Posterior vena cava (tissue), 2 donors: ENCODE measurements at regions not wholly inside any gene's neighbourhood (a gene's known extent, or its start where the extent isn't known, plus 50 kb on each side); places are given as distances from the start of the nearest gene placed in this dataset.

ENCODE experiments used
- DNase-seq: peaks from one replicate; pipeline ENCODE4 v3.0.0-alpha.2; 2020; ENCODE audit warnings: low spot score
- intact Hi-C, 2 donors: fragments of 100-400 bp; cut with DNase I; formaldehyde crosslinking; loops; one replicate each; pipeline versions ENCODE4 v1.14.1 to v1.14.2; 2022 to 2023
- donor health status: DM: yes; HTN: yes; CAD: no.
- donor health status: DM: yes; HTN: yes; CAD: no.

DNA sequence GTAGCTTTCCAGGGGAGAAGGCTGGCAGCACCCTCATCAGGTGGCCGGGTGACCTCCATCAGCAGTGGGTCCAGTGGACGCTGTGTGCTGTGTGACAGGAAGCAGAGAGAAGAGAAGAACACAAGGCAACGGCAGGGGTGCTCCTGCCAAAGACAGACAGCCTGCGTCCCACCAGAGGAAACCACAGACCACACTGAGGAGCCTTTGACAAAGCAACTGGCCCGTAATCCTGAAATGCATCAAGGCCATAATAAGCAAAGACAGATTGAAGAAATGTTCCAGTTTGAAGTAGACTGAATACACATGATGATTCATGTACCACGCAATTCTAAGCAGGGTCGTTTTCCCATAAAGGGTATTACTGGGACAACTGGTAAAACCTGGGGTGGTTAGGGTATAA lies 172.4 kb downstream of the FBXO15 start:
- intact Hi-C loops = no loop called here
- no peak for DNase-seq

GRCh38 chr18:73973972-73974371 lies 173.7 kb downstream of the FBXO15 start:
- intact Hi-C loops = no loop called here
- no peak for DNase-seq

GRCh38 chr18:73966954-73967353 lies 180.7 kb downstream of the FBXO15 start:
- no peak for DNase-seq
- intact Hi-C loops = no loop called here

DNA sequence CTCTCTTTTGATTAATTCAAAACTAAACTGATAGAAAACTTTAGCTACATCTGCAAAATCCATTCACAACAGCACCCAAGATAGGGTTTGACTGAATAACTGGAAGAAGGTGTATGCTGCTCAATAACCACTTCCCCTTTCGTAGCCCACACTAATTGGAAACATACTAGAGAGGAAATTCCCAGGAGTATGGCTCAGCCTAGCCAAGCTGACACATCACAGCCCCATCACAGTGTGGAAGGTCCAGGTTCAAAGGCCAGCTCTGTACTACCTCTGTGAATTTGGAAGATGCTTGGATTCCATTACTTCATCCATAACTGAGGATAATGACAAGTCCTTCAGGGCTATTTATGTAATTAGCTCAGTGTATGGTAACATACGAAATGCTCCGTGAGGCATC lies 185.4 kb downstream of the FBXO15 start:
- no peak for DNase-seq
- intact Hi-C loops = no loop called here

- intact Hi-C loops = no loop called here
- no peak for DNase-seq
Measured at GRCh38 chr18:73961804-73962203, 185.8 kb downstream of the FBXO15 start.

DNA sequence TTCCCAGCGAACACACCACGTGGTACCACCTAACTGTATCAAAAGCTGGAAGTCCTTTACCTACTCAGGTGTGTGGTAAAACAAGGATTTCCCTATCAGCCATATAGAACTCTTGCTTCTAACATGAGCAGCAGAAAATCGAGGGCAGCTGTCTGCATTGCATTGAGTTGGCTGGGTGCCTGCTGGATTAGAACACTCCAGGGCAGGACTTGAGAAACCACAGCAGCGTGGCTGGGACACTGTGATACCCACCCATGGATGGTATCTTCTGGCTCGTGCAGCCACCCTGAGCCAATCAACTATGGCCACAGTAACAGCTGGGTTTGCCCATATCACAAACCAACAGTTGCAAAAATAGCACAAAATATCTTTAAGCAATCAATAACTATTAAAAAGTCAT lies 188.3 kb downstream of the FBXO15 start:
- intact Hi-C loops = no loop called here

DNA sequence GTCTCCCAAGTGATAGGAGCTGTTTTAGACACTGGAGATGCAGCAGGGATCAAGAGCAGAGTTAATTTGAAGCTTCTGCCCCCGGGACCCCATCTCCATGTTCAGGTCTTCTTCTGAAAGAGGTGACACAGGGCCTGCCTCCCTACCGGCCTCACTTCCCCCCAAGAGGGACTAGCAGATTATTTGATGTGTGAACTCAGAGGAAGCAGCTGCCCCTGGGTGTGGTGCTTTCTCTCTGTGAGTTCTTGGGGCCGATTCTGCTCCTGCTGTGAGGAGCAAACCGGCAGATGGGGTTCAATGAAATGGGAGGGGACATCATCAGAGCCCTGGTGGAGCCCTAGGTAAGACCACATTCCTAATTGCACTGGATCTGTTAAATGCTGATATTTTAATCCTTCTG lies 193.4 kb downstream of the FBXO15 start:
- intact Hi-C loops = no loop called here
- no peak for DNase-seq

More for the DNA sequence above, 188.3 kb downstream of the FBXO15 start:
- no peak for DNase-seq

- intact Hi-C loops = no loop called here
- no peak for DNase-seq
Measured at GRCh38 chr18:73952296-73952946, 195.2 kb downstream of the FBXO15 start.

- intact Hi-C loops = no loop called here
- no peak for DNase-seq
Measured at GRCh38 chr18:73950116-73950700, 197.4 kb downstream of the FBXO15 start.

DNA sequence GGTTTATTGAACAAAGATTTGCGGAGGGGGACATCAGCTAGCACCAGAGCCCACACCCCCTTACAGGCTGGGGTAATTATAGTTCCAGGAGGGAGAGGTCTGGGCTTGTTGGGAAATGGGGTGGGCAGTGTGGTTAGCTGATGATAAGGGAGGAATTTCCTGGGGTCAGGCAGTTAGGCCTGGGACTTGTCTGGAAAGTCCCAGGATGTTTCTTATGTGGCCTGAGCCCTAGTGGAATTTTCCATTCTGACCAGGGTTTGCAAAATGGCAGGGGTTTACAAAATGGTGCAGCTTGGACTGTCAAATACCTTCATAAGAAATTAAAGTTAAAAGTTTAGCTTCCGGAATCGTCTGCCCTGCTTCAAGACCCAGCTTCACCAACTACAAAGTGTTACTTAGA lies 199.1 kb downstream of the FBXO15 start:
- no peak for DNase-seq
- intact Hi-C loops = no loop called here

GRCh38 chr18:73948084-73948483 lies 199.6 kb downstream of the FBXO15 start:
- no peak for DNase-seq
- intact Hi-C loops = no loop called here

DNA sequence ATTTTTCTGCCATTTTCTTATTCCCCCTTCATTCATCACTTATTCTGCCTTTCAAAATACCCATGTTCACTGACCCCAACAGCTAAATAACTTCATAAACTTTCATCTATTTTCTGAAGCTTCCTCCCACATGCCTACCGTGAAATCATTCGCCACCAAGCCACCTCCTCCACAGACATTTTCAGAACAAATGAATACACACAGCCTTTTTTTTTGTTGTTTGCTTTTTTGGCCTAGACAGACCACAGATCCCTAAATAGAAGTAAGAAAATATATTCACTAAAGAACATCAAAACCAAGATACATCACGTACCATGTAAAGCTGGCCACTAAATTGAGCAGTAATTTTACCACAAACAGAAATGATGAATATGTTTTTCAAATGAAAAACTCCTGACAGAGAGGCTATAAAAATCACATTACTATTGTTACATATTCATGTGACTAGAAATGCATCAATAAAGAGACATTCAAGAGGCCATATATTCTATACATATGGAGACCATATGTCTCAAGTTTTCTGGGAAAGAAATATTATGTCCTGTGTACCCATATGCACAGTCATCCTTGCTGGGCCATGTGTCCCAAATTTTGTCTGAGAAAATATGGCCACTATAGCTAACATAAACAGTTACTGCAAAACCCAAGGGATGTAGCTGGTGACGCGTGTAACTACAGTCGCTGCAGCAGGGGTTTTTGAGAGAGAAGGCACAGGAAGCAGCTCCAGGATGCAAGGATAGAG lies 200.3 kb downstream of the FBXO15 start:
- intact Hi-C loops = no loop called here
- no peak for DNase-seq

- no peak for DNase-seq
- intact Hi-C loops = no loop called here
Measured at GRCh38 chr18:73945130-73945792, 202.4 kb downstream of the FBXO15 start.

- intact Hi-C loops = no loop called here
- DNase-seq = no peak
Measured at GRCh38 chr18:73944715-73945114, 202.9 kb downstream of the FBXO15 start.

GRCh38 chr18:73943763-73944162 lies 203.9 kb downstream of the FBXO15 start:
- no peak for DNase-seq
- intact Hi-C loops = no loop called here

- intact Hi-C loops = no loop called here
- DNase-seq = no peak
Measured at GRCh38 chr18:73942956-73943355, 204.7 kb downstream of the FBXO15 start.

GRCh38 chr18:73942081-73942625 lies 205.5 kb downstream of the FBXO15 start:
- DNase-seq = no peak
- intact Hi-C loops = no loop called here

DNA sequence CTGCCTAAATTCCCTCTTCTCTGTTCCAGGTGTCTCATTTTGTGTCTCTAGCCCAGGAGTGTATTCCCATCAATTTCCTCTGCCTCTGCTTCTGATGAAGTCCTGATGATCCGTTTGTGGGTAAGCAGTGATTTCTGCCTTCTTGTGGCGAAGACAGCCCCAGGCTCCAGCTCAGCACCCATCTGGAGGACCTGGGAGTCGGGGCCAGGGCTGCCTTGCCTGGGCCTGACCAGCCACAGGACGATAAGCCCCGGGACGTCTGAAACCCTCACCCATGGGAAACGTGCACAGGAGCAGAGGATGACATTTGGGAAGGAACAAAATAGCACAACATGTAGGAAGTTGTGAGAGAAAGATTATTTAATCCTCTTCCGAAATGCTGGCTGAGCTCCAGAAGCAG lies 206.9 kb downstream of the FBXO15 start:
- intact Hi-C loops = no loop called here
- DNase-seq = no peak

- no peak for DNase-seq
- intact Hi-C loops = no loop called here
Measured at GRCh38 chr18:73939391-73939790, 208.2 kb downstream of the FBXO15 start.

- intact Hi-C loops = no loop called here
- DNase-seq = no peak
Measured at GRCh38 chr18:73933685-73934084, 213.9 kb downstream of the FBXO15 start.
